WTC11 (cell line): ENCODE measurements at regions not wholly inside any gene's neighbourhood (a gene's known extent, or its start where the extent isn't known, plus 50 kb on each side); places are given as distances from the start of the nearest gene placed in this dataset.

Experiments
- ATAC-seq: fragments of 200-7000 bp; cut with Tn5 transposase; 2 replicates; pipeline ENCODE4 v1.10.0; 2021; ENCODE audit warnings: mild to moderate bottlenecking, moderate library complexity
- CTCF ChIA-PET: fragments of 300-600 bp; sonication (Branson Sonifier 250); formaldehyde crosslinking; loops from one replicate; lab custom pipeline; 2021; ENCODE audit warnings: antibody characterized with exemption; lab: Charles Lee
- POLR2A ChIA-PET: fragments of 350-600 bp; sonication (Branson Sonifier 250); formaldehyde crosslinking; loops from one replicate; lab custom pipeline; 2021; ENCODE audit warnings: antibody characterized with exemption; lab: Charles Lee
- DNase-seq: peaks from one replicate; pipeline ENCODE4 v3.0.0; 2021; ENCODE audit warnings: low spot score
- H3K27ac Mint-ChIP-seq: 2 replicates; pipeline ENCODE4 v1.8.0; 2021; ENCODE audit warnings: mixed read lengths
- H3K27me3 Mint-ChIP-seq: 2 replicates; pipeline ENCODE4 v1.8.0; 2021; ENCODE audit warnings: low read depth, mild to moderate bottlenecking, moderate library complexity, mixed read lengths
- H3K36me3 Mint-ChIP-seq: 2 replicates; pipeline ENCODE4 v1.8.0; 2021; ENCODE audit warnings: mixed read lengths
- H3K4me1 Mint-ChIP-seq: 2 replicates; pipeline ENCODE4 v1.8.0; 2022; ENCODE audit warnings: mixed read lengths
- H3K4me3 Mint-ChIP-seq: 2 replicates; pipeline ENCODE4 v1.8.0; 2021; ENCODE audit warnings: mild to moderate bottlenecking, moderate library complexity, mixed read lengths
- H3K9me3 Mint-ChIP-seq: 2 replicates; pipeline ENCODE4 v1.8.0; 2021; ENCODE audit warnings: mixed read lengths
- ELF4 ChIP-seq: sonication (generic); formaldehyde crosslinking; IDR thresholded peaks from 2 replicates; pipeline ENCODE4 v1.8.1; 2022; ENCODE audit warnings: low read depth, mild to moderate bottlenecking, moderate library complexity, missing genetic modification reagents
- ESRRA ChIP-seq: sonication (generic); formaldehyde crosslinking; IDR thresholded peaks from 2 replicates; pipeline ENCODE4 v1.8.1; 2022; ENCODE audit warnings: mild to moderate bottlenecking, missing genetic modification reagents, borderline replicate concordance
- ETV6 ChIP-seq: sonication (generic); formaldehyde crosslinking; IDR thresholded peaks from 2 replicates; pipeline ENCODE4 v1.8.1; 2022; ENCODE audit warnings: mild to moderate bottlenecking, missing genetic modification reagents
- FOXJ3 ChIP-seq: sonication (generic); formaldehyde crosslinking; IDR thresholded peaks from 2 replicates; pipeline ENCODE4 v1.9.0; 2021; ENCODE audit warnings: missing genetic modification reagents, mild to moderate bottlenecking, borderline replicate concordance
- GRHL2 ChIP-seq: fragments of 250-450 bp; sonication (Bioruptor Pico); IDR thresholded peaks from 2 replicates; pipeline ENCODE4 v1.8.0; 2022; ENCODE audit warnings: mild to moderate bottlenecking, moderate library complexity; ENCODE audit not compliant: insufficient replicate concordance, severe bottlenecking
- IRF2 ChIP-seq: sonication (generic); formaldehyde crosslinking; IDR thresholded peaks from 2 replicates; pipeline ENCODE4 v1.8.0; 2022; ENCODE audit warnings: low read depth, missing genetic modification reagents, borderline replicate concordance
- JAZF1 ChIP-seq: fragments of 250-450 bp; sonication (Bioruptor Pico); IDR thresholded peaks from 2 replicates; pipeline ENCODE4 v1.9.0; 2021; ENCODE audit warnings: moderate library complexity, mild to moderate bottlenecking, inconsistent platforms
- KAT7 ChIP-seq: sonication (generic); formaldehyde crosslinking; IDR thresholded peaks from 2 replicates; pipeline ENCODE4 v1.8.1; 2023; ENCODE audit warnings: missing genetic modification reagents, mild to moderate bottlenecking, borderline replicate concordance
- MXD4 ChIP-seq: fragments of 250-450 bp; sonication (Bioruptor Pico); IDR thresholded peaks from 2 replicates; pipeline ENCODE4 v1.8.0; 2021; ENCODE audit warnings: mild to moderate bottlenecking, moderate library complexity, borderline replicate concordance
- NFATC4 ChIP-seq: fragments of 250-450 bp; sonication (Bioruptor Pico); IDR thresholded peaks from 2 replicates; pipeline ENCODE4 v1.9.0; 2021; ENCODE audit warnings: mild to moderate bottlenecking
- NFE2L1 ChIP-seq: sonication (generic); formaldehyde crosslinking; IDR thresholded peaks from 2 replicates; pipeline ENCODE4 v1.8.1; 2023; ENCODE audit warnings: missing genetic modification reagents
- RELA ChIP-seq: sonication (generic); formaldehyde crosslinking; IDR thresholded peaks from 2 replicates; pipeline ENCODE4 v1.8.1; 2022; ENCODE audit warnings: missing genetic modification reagents, mild to moderate bottlenecking, borderline replicate concordance
- TEAD4 ChIP-seq: sonication (generic); formaldehyde crosslinking; IDR thresholded peaks from 2 replicates; pipeline ENCODE4 v1.8.0; 2022; ENCODE audit warnings: mild to moderate bottlenecking, missing genetic modification reagents
- ZNF219 ChIP-seq: sonication (generic); formaldehyde crosslinking; IDR thresholded peaks from 2 replicates; pipeline ENCODE4 v1.8.0; 2023; ENCODE audit warnings: missing genetic modification reagents, mild to moderate bottlenecking, borderline replicate concordance
- TF ChIP-seq, protein P1 (sequence below): sonication (generic); formaldehyde crosslinking; IDR thresholded peaks from 2 replicates; pipeline ENCODE4 v1.8.0; 2022; ENCODE audit warnings: mild to moderate bottlenecking, missing genetic modification reagents
- TF ChIP-seq, protein P2 (sequence below): sonication (generic); formaldehyde crosslinking; IDR thresholded peaks from 2 replicates; pipeline ENCODE4 v1.8.1; 2023; ENCODE audit warnings: mild to moderate bottlenecking, missing genetic modification reagents, moderate library complexity
- TF ChIP-seq, protein P3 (sequence below): sonication (generic); formaldehyde crosslinking; conservative IDR thresholded peaks from 2 replicates; pipeline ENCODE4 v1.8.1; 2022; ENCODE audit warnings: mild to moderate bottlenecking, missing genetic modification reagents
- TF ChIP-seq, protein P4 (sequence below): sonication (generic); formaldehyde crosslinking; IDR thresholded peaks from 2 replicates; pipeline ENCODE4 v1.8.0; 2022; ENCODE audit warnings: mild to moderate bottlenecking, missing genetic modification reagents
- TF ChIP-seq, protein P5 (sequence below): fragments of 250-450 bp; sonication (Bioruptor Pico); conservative IDR thresholded peaks from 2 replicates; pipeline ENCODE4 v1.9.0; 2021; ENCODE audit warnings: mild to moderate bottlenecking
- TF ChIP-seq, protein P6 (sequence below): fragments of 250-450 bp; sonication (Bioruptor Pico); IDR thresholded peaks from 2 replicates; pipeline ENCODE4 v2.1.2; 2022; ENCODE audit warnings: mild to moderate bottlenecking, moderate library complexity
- TF ChIP-seq, protein P7 (sequence below): sonication (generic); formaldehyde crosslinking; IDR thresholded peaks from 2 replicates; pipeline ENCODE4 v1.8.0; 2022; ENCODE audit warnings: missing genetic modification reagents

DNA sequence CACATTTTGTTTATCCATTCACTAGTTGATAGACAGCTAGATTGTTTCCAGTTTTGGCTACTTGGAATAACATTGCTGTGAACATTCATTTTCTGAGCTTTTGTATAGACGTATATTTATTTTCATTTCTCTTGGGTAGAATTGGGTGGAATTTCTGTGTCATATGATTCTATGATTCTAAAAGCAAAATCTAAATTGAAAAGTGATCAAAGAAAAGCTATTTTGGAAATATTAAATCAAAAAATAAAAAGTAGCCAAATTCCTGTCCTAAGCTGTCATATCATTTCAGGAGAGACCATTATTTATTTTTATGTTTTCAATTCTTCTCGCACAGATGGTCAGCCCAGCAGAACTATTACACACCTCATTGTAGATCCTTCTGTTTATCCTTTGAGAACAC, 229.2 kb downstream of the COL12A1 start (continued):
- TF ChIP-seq MXD4 (CRISPR knock-in tag) (no peak), ZNF219 (no peak), NFATC4 (CRISPR knock-in tag) (no peak), ESRRA (CRISPR knock-in tag) (no peak), KAT7 (CRISPR knock-in tag) (no peak), RELA (CRISPR knock-in tag) (no peak)
- TF ChIP-seq, protein P1, sequence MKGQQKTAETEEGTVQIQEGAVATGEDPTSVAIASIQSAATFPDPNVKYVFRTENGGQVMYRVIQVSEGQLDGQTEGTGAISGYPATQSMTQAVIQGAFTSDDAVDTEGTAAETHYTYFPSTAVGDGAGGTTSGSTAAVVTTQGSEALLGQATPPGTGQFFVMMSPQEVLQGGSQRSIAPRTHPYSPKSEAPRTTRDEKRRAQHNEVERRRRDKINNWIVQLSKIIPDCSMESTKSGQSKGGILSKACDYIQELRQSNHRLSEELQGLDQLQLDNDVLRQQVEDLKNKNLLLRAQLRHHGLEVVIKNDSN (CRISPR knock-in tag), result no peak

DNA sequence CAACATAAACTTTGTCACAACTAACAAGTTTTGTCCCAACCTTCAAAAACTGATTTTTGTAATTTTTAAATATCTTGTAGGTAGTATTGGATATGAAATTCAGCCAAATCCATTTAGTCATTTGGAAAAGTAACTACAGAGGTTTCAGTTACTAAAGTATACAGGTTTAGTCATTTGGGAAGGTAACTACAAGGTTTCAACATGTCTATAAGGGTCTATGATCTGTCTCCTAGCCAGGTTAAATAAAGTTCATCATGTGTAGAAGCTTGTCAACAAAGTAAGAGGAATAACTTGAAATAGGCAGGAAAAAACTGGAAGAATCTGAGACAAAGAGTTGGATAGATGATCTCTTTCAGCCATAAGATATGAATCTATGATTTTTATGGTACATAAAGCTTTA, 229.8 kb downstream of the COL12A1 start:
- CTCF ChIA-PET, result no interaction called here

DNA sequence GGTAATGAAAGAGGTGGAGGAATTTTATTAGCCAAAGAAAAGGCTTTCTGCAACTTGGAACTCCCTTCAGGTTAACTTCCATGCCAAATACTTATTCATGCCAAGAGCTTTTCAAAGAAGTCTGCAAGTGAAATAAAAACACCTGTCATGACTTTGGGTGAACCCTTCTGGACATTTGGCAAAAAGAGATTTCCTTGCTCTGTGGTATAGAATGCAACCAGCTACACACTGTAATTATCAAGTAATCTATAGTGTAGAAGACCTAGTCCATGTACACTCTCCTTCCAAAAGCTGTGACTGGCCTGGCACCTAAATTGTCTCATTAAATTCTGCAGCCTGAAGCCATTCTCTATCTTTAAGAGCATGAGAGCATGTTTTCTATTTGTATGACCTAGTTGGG, 232.3 kb downstream of the COL12A1 start:
- ATAC-seq, result no peak
- ChIA-PET POLR2A (no interaction called here), CTCF (no interaction called here)
- no peaks in the 10 kb centered on the region for H3K4me1 Mint-ChIP-seq
- H3K27ac Mint-ChIP-seq, result no peak overlapping the region
- no peak for TF ChIP-seq NFE2L1 (CRISPR knock-in tag)
- no peak for TF ChIP-seq FOXJ3 (CRISPR knock-in tag)
- no peak for TF ChIP-seq TEAD4 (CRISPR knock-in tag)
- TF ChIP-seq, protein P2, sequence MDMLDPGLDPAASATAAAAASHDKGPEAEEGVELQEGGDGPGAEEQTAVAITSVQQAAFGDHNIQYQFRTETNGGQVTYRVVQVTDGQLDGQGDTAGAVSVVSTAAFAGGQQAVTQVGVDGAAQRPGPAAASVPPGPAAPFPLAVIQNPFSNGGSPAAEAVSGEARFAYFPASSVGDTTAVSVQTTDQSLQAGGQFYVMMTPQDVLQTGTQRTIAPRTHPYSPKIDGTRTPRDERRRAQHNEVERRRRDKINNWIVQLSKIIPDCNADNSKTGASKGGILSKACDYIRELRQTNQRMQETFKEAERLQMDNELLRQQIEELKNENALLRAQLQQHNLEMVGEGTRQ (CRISPR knock-in tag), result no peak
- TF ChIP-seq, protein P3, sequence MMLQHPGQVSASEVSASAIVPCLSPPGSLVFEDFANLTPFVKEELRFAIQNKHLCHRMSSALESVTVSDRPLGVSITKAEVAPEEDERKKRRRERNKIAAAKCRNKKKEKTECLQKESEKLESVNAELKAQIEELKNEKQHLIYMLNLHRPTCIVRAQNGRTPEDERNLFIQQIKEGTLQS, result no peak
- TF ChIP-seq JAZF1 (CRISPR knock-in tag), result no peak
- TF ChIP-seq, protein P4, sequence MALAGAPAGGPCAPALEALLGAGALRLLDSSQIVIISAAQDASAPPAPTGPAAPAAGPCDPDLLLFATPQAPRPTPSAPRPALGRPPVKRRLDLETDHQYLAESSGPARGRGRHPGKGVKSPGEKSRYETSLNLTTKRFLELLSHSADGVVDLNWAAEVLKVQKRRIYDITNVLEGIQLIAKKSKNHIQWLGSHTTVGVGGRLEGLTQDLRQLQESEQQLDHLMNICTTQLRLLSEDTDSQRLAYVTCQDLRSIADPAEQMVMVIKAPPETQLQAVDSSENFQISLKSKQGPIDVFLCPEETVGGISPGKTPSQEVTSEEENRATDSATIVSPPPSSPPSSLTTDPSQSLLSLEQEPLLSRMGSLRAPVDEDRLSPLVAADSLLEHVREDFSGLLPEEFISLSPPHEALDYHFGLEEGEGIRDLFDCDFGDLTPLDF (CRISPR knock-in tag), result no peak
- TF ChIP-seq ZNF219, result no peak
- TF ChIP-seq ELF4 (CRISPR knock-in tag), result no peak
- TF ChIP-seq, protein P5, sequence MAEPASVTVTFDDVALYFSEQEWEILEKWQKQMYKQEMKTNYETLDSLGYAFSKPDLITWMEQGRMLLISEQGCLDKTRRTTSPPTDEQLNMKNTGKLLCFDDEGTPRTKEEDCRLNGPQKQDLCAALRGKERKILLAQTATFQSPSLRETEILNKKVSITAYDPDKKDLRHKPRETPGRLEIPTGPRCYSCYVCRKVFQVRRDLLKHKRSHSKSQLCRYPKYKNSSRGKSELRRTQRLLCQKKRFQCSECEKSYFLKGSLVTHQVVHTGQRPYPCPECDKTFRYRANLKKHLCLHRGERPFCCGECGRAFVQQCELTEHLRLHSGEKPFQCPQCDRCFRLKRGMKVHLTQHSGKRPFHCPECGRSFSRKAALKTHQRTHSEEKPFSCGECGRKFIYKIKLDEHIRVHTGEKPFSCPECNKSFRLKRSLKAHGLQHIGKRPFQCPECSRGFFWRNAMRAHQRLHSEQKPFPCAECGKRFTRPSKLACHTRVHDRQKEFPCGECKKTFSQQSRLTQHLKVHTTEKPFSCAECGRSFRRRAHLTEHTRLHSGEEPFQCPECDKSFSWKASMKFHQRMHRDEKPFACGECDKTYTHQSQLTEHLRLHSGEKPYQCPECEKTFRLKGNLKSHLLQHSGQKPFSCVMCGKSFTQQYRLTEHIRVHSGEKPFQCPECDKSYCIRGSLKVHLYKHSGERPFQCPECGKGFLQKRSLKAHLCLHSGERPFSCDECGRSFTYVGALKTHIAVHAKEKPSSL (CRISPR knock-in tag), result no peak
- TF ChIP-seq, protein P6, sequence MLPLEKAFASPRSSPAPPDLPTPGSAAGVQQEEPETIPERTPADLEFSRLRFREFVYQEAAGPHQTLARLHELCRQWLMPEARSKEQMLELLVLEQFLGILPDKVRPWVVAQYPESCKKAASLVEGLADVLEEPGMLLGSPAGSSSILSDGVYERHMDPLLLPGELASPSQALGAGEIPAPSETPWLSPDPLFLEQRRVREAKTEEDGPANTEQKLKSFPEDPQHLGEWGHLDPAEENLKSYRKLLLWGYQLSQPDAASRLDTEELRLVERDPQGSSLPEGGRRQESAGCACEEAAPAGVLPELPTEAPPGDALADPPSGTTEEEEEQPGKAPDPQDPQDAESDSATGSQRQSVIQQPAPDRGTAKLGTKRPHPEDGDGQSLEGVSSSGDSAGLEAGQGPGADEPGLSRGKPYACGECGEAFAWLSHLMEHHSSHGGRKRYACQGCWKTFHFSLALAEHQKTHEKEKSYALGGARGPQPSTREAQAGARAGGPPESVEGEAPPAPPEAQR (CRISPR knock-in tag), result no peak
- no peak for TF ChIP-seq GRHL2 (CRISPR knock-in tag)
- TF ChIP-seq ETV6 (CRISPR knock-in tag), result no peak
- TF ChIP-seq, protein P7, sequence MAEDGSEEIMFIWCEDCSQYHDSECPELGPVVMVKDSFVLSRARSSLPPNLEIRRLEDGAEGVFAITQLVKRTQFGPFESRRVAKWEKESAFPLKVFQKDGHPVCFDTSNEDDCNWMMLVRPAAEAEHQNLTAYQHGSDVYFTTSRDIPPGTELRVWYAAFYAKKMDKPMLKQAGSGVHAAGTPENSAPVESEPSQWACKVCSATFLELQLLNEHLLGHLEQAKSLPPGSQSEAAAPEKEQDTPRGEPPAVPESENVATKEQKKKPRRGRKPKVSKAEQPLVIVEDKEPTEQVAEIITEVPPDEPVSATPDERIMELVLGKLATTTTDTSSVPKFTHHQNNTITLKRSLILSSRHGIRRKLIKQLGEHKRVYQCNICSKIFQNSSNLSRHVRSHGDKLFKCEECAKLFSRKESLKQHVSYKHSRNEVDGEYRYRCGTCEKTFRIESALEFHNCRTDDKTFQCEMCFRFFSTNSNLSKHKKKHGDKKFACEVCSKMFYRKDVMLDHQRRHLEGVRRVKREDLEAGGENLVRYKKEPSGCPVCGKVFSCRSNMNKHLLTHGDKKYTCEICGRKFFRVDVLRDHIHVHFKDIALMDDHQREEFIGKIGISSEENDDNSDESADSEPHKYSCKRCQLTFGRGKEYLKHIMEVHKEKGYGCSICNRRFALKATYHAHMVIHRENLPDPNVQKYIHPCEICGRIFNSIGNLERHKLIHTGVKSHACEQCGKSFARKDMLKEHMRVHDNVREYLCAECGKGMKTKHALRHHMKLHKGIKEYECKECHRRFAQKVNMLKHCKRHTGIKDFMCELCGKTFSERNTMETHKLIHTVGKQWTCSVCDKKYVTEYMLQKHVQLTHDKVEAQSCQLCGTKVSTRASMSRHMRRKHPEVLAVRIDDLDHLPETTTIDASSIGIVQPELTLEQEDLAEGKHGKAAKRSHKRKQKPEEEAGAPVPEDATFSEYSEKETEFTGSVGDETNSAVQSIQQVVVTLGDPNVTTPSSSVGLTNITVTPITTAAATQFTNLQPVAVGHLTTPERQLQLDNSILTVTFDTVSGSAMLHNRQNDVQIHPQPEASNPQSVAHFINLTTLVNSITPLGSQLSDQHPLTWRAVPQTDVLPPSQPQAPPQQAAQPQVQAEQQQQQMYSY (CRISPR knock-in tag), result no peak
- no peak for DNase-seq
- no peaks in the 10 kb centered on the region for H3K27me3 Mint-ChIP-seq
- H3K9me3 Mint-ChIP-seq, result 0 out of 2 replicates have a peak, but pooled peaks cover 6% of the 10 kb centered on the region
- H3K36me3 Mint-ChIP-seq, result no peaks in the 10 kb centered on the region
- no peak overlapping the region for H3K4me3 Mint-ChIP-seq

More for the DNA sequence above, 229.8 kb downstream of the COL12A1 start:
- Mint-ChIP-seq H3K4me3 (no peak overlapping the region), H3K27ac (no peak overlapping the region), H3K4me1 (no peaks in the 10 kb centered on the region), H3K9me3 (0 out of 2 replicates have a peak, but pooled peaks cover 6% of the 10 kb centered on the region), H3K36me3 (no peaks in the 10 kb centered on the region), H3K27me3 (no peaks in the 10 kb centered on the region)
- ATAC-seq, result no peak
- POLR2A ChIA-PET, result no interaction called here
- no peak for TF ChIP-seq IRF2 (CRISPR knock-in tag)
- no peak for DNase-seq
